Hepatocyte (in vitro differentiated cells): ENCODE measurements at regions not wholly inside any gene's neighbourhood (a gene's known extent, or its start where the extent isn't known, plus 50 kb on each side); places are given as distances from the start of the nearest gene placed in this dataset.

Source experiments
- DNase-seq: peaks from one replicate; pipeline ENCODE4 v3.0.0-alpha.2; 2016; ENCODE audit warnings: low spot score
- H2AFZ ChIP-seq: fragments of 200-600 bp; sonication (generic); 2 replicates; pipeline ENCODE4 v1.6.0; 2016; ENCODE audit warnings: antibody characterized with exemption, mild to moderate bottlenecking
- H3K27ac ChIP-seq: fragments of 200-600 bp; sonication (generic); 2 replicates; pipeline ENCODE4 v1.5.1; 2016; ENCODE audit warnings: mild to moderate bottlenecking
- H3K27me3 ChIP-seq: fragments of 200-600 bp; sonication (generic); 2 replicates; pipeline ENCODE4 v1.6.1; 2016
- H3K36me3 ChIP-seq: fragments of 200-600 bp; sonication (generic); replicated peaks from 2 replicates; pipeline ENCODE4 v1.5.1; 2016; ENCODE audit warnings: low read depth; ENCODE audit not compliant: insufficient read depth
- H3K4me1 ChIP-seq: fragments of 200-600 bp; sonication (generic); 2 replicates; pipeline ENCODE4 v1.5.1; 2016; ENCODE audit warnings: mild to moderate bottlenecking, moderate library complexity; ENCODE audit not compliant: insufficient read depth
- H3K4me2 ChIP-seq: fragments of 200-600 bp; sonication (generic); 2 replicates; pipeline ENCODE4 v1.6.0; 2016
- H3K4me3 ChIP-seq: fragments of 200-600 bp; sonication (generic); 2 replicates; pipeline ENCODE4 v1.5.1; 2016; ENCODE audit warnings: mild to moderate bottlenecking
- H3K79me2 ChIP-seq: fragments of 200-600 bp; sonication (generic); 2 replicates; pipeline ENCODE4 v1.6.0; 2017; ENCODE audit warnings: mild to moderate bottlenecking
- H3K9me2 ChIP-seq: fragments of 200-600 bp; sonication (generic); replicated peaks from 2 replicates; pipeline ENCODE4 v1.6.0; 2017; ENCODE audit warnings: mild to moderate bottlenecking; ENCODE audit not compliant: insufficient read depth
- H3K9me3 ChIP-seq: fragments of 200-600 bp; sonication (generic); 2 replicates; pipeline ENCODE4 v1.5.1; 2016; ENCODE audit warnings: low read depth, mild to moderate bottlenecking
- H4K20me1 ChIP-seq: fragments of 200-600 bp; sonication (generic); 2 replicates; pipeline ENCODE4 v1.6.0; 2016; ENCODE audit warnings: mild to moderate bottlenecking; ENCODE audit not compliant: insufficient read depth, poor library complexity, severe bottlenecking
- CTCF ChIP-seq: fragments of 200-600 bp; sonication (generic); IDR thresholded peaks from 2 replicates; pipeline ENCODE4 v1.5.1; 2016; ENCODE audit warnings: antibody characterized with exemption, mild to moderate bottlenecking; ENCODE audit not compliant: poor library complexity
- EZH2 ChIP-seq: fragments of 200-600 bp; sonication (generic); IDR thresholded peaks from 2 replicates; pipeline ENCODE4 v1.6.1; 2016; ENCODE audit warnings: antibody characterized with exemption, mild to moderate bottlenecking, borderline replicate concordance
- EZH2phosphoT487 ChIP-seq: fragments of 200-600 bp; sonication (generic); IDR thresholded peaks from one replicate; pipeline ENCODE4 v1.6.1; 2018; ENCODE audit warnings: antibody characterized with exemption, mild to moderate bottlenecking, low read depth, moderate library complexity; ENCODE audit not compliant: unreplicated experiment, severe bottlenecking
- WGBS: methylation state at CpG from one replicate; pipeline ENCODE4 v1.1.6; 2016; ENCODE audit warnings: low lambda C conversion rate; ENCODE audit errors: missing lambda C conversion rate; 5-methylcytosine and 5-hydroxymethylcytosine counted together

- H2AFZ ChIP-seq = no peak overlapping the region
- no peaks in the 10 kb centered on the region for H3K27me3 ChIP-seq
- no peak overlapping the region for H3K27ac ChIP-seq
- no peaks in the 10 kb centered on the region for H3K79me2 ChIP-seq
- TF ChIP-seq CTCF (peak; percentile 49), EZH2 (no peak), EZH2phosphoT487 (no peak)
- DNase-seq = peak; percentile 53
- no peak overlapping the region for H3K4me3 ChIP-seq
- H3K9me3 ChIP-seq = no peaks in the 10 kb centered on the region
- 84% methylated on average over 1 of the region's 1 CpG for WGBS
- H4K20me1 ChIP-seq = no peaks in the 10 kb centered on the region
- H3K4me1 ChIP-seq = peaks cover 4% of the 10 kb centered on the region
- no peaks in the 10 kb centered on the region for H3K9me2 ChIP-seq
- no peaks in the 10 kb centered on the region for H3K36me3 ChIP-seq
- no peak overlapping the region for H3K4me2 ChIP-seq
Measured at GRCh38 chr3:177777699-177778098, 580.4 kb upstream of the TBL1XR1 start.

GRCh38 chr3:177778633-177779032 is 581.4 kb upstream of the TBL1XR1 start:
- WGBS = 96% methylated on average over 1 of the region's 1 CpG
- H3K79me2 ChIP-seq = no peaks in the 10 kb centered on the region
- no peaks in the 10 kb centered on the region for H3K9me3 ChIP-seq
- H3K9me2 ChIP-seq = no peaks in the 10 kb centered on the region
- no peak overlapping the region for H3K4me2 ChIP-seq
- peaks cover 4% of the 10 kb centered on the region for H3K4me1 ChIP-seq
- H3K4me3 ChIP-seq = no peak overlapping the region
- H3K27ac ChIP-seq = no peak overlapping the region
- H3K36me3 ChIP-seq = no peaks in the 10 kb centered on the region
- no peaks in the 10 kb centered on the region for H3K27me3 ChIP-seq
- TF ChIP-seq EZH2 (no peak), EZH2phosphoT487 (no peak), CTCF (no peak)
- H2AFZ ChIP-seq = no peak overlapping the region
- no peaks in the 10 kb centered on the region for H4K20me1 ChIP-seq
- DNase-seq = no peak

GRCh38 chr3:177781686-177782161 is 584.4 kb upstream of the TBL1XR1 start:
- Histone ChIP-seq H4K20me1 (no peaks in the 10 kb centered on the region), H3K79me2 (no peaks in the 10 kb centered on the region), H3K4me2 (no peak overlapping the region), H3K4me3 (no peak overlapping the region), H3K27ac (peak overlapping the region; percentile 39), H3K9me3 (no peaks in the 10 kb centered on the region), H3K36me3 (no peaks in the 10 kb centered on the region), H3K9me2 (no peaks in the 10 kb centered on the region), H3K4me1 (peaks cover 4% of the 10 kb centered on the region), H2AFZ (peak overlapping the region; percentile 14), H3K27me3 (no peaks in the 10 kb centered on the region)
- WGBS = 52% methylated on average over 3 of the region's 3 CpGs
- no peak for TF ChIP-seq EZH2phosphoT487
- no peak for DNase-seq

GRCh38 chr3:177783338-177783737 is 586.1 kb upstream of the TBL1XR1 start:
- no peaks in the 10 kb centered on the region for H3K9me3 ChIP-seq
- WGBS = 98% methylated on average over 2 of the region's 2 CpGs
- H3K36me3 ChIP-seq = no peaks in the 10 kb centered on the region
- no peak for DNase-seq
- no peak overlapping the region for H3K4me2 ChIP-seq
- no peak overlapping the region for H2AFZ ChIP-seq
- H3K79me2 ChIP-seq = no peaks in the 10 kb centered on the region
- H3K4me1 ChIP-seq = peaks cover 4% of the 10 kb centered on the region
- no peak overlapping the region for H3K27ac ChIP-seq
- H3K4me3 ChIP-seq = no peak overlapping the region
- H4K20me1 ChIP-seq = no peaks in the 10 kb centered on the region
- H3K27me3 ChIP-seq = no peaks in the 10 kb centered on the region
- no peaks in the 10 kb centered on the region for H3K9me2 ChIP-seq
- no peak for TF ChIP-seq EZH2
- no peak for TF ChIP-seq EZH2phosphoT487
- no peak for TF ChIP-seq CTCF
